Caki2 (cell line): ENCODE measurements at regions not wholly inside any gene's neighbourhood (a gene's known extent, or its start where the extent isn't known, plus 50 kb on each side); places are given as distances from the start of the nearest gene placed in this dataset.

Source experiments
- DNase-seq: peaks from one replicate; pipeline ENCODE4 v3.0.0-alpha.2; 2015; ENCODE audit warnings: low read depth
- in situ Hi-C: cut with HindIII; loops from 2 replicates; pipeline ENCODE4 v1.10.0; 2016; ENCODE audit warnings: low sequenced_read_pairs, low pct_unique_long_range_greater_than_20kb, mixed read lengths

DNA sequence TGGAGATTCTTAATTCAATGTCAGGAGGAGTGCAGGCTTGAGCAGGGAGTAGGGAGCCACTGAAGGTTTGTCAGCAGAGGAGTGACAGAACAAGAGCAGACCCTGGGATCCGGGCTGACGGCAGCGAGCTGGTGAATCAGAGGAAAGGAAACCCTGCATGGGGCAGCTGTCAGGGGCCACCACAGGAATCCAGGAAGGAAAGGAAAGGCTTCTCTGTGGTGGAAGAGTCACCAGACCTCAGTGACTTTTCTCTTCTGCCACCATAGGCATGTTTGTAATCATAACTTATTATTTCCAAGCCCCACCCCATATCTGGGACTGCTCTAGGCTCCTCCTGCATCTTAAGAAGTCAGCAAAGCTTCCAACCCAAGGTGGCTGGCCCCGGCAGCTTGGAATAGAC, 150.9 kb downstream of the BCOR start:
- in situ Hi-C loops = no loop called here
- DNase-seq = peak; percentile 45

DNA sequence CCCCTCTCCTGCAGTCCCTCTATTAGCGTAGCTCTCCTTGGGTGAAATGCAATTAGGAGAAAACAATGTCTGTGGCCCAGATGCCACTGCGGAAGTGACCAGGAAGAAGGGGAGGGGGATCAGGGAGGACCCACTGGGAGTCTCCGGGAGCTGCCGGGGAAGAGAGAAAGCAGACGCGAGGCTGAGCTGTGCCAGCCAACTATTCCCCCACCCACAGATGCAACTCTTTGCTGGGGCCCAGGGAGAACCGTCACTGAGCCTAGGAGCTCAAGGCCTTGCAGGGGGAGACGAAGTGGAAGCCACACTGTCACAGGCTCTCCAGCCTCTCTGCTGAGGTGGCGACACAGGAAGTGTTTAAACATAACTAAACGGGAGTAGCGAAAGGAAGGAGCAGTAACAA, 149.2 kb downstream of the BCOR start:
- DNase-seq = no peak
- in situ Hi-C loops = no loop called here

- DNase-seq = peak; percentile 28
Measured at GRCh38 chrX:39950018-39950688, 147.6 kb downstream of the BCOR start.

GRCh38 chrX:39952989-39953388, 144.8 kb downstream of the BCOR start:
- in situ Hi-C loops = no loop called here
- DNase-seq = peak; percentile 40

More at GRCh38 chrX:39950018-39950688, 147.6 kb downstream of the BCOR start:
- in situ Hi-C loops = no loop called here

- in situ Hi-C loops = no loop called here
- DNase-seq = peak; percentile 80
Measured at GRCh38 chrX:39953879-39954278, 143.9 kb downstream of the BCOR start.

DNA sequence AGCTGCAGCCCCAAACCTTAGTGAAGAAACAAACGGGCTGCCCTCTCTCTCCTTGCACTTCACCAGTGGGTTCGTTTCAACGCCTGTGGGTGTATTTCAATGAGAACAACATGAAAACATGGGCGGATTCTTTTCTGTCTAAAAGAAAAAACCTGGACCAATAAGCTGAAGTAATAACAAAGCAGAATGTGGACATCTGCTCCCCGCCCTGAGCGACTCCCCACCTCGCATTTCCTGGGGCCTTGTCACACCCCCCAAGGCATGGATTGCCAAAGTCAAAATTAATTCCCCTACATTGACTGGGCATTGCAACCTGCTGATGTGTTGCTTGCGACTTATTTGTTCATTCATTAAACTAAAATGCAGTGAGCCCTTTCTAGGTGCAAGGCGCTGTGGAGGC, 142.9 kb downstream of the BCOR start:
- in situ Hi-C loops = no loop called here

DNA sequence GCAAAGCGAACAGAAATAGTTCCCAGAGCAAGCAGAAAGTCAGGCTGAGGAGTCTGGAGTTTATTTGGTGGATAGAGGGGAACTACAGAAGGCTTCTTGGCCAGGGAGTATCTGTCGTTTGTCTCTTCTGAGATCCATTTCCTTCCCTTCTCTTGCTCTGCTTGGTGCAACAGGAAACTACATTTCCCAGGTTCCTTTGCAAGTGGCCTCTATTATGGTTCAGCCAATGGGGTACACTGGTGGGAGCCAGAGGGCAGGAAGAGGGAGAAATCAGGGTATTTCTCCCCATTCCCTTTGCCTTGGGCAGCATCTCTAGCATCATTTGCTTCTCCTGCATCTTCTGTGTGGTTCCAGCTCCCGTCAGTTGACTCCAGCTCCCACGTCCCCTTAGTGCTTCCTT, 142.1 kb downstream of the BCOR start:
- DNase-seq = no peak
- in situ Hi-C loops = no loop called here

More for the DNA sequence above, 142.9 kb downstream of the BCOR start:
- no peak for DNase-seq

DNA sequence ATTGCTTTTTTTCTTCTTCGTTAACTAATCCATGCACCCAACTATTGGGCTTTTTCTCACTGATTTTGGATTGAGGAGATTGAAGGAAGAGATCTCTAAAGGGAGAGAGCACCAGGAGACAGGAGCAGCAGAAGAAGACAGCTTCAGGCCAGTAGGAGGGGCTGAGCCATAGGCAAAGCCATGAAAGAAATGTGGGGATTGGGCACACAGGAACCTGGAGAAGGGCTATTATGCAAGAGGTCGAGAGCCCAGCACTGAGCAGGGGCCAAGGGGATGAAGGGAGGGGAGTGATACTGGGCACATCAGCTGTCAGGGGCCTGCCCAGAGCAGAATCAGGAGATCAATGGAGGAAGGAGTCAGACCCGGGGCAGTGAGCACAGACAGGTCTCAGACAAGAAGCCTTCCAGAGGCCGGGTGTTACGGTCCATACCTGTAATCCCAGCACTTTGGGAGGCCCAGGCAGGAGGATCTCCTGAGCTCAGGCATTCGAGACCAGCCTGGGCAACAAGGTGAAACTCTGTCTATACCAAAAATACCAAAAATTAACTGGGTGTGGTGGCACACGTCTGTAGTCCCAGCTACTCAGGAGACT, 140.9 kb downstream of the BCOR start:
- no peak for DNase-seq
- in situ Hi-C loops = no loop called here

- in situ Hi-C loops = no loop called here
Measured at GRCh38 chrX:39957816-39958566, 139.8 kb downstream of the BCOR start.

GRCh38 chrX:39958850-39959249, 138.9 kb downstream of the BCOR start:
- in situ Hi-C loops = no loop called here

More at GRCh38 chrX:39957816-39958566, 139.8 kb downstream of the BCOR start:
- no peak for DNase-seq

DNA sequence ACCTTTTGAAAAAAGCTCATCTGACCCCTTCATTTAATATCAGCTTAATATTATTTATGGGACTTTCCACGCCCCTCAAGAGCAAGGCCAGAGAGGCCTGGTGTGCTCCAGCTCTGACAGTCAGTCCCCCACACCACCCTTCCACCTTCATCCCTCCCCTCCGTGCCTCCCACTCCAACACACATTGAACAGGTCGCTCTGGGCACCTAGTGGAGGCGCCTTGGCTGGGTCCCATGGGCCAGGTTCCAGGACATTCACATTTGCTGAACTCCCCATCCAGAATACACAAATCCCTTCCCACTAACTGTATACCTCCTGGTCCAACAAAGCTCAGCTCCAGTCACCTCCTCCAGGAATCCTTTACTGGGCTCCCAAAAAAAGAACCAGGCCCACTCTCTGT, 137.5 kb downstream of the BCOR start:
- no peak for DNase-seq
- in situ Hi-C loops = no loop called here

More at GRCh38 chrX:39958850-39959249, 138.9 kb downstream of the BCOR start:
- no peak for DNase-seq

DNA sequence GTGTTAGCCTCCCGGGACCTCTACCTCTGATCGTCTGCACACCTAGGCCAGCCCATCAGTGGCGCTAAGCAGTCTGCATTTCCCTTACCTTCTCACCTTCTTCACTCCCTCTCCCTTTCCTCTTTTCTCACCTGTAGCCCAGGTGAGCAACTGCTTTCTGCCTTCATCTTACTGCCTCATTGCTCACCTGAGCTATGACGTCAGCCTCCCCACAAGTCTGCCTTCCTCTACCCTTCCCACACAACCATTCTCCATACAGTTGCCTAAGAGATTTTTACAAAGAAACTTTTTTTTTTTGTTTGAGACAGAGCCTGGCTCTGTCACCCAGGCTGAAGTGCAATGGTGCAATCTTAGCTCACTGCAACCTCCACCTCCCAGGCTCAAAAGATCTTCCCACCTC, 136.3 kb downstream of the BCOR start:
- DNase-seq = no peak
- in situ Hi-C loops = no loop called here

DNA sequence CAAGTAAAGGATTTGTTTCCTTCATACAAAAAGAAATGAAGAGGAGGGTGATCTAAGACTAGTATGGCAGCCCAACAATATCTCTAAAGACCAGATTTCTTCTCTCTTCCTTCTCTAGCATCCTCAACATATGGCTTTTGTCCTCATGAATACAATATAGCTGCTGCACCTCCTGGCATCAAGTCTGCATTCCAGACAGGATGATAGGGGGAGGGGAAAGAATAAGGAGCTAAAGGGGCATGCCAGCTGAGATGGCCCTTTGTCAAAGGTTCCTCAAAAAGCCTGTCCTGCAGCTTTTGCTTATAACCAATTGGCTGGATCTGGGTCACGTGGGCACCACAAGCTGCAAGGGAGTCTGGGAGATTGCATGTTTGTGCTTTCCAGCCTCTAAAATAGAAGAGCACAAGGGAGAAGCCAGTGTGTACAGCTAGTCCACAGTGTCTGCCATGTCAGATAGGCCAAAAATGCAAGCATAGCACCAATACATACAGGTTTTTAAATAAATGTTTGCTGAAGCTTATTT, 132.6 kb downstream of the BCOR start:
- in situ Hi-C loops = no loop called here
- DNase-seq = no peak

DNA sequence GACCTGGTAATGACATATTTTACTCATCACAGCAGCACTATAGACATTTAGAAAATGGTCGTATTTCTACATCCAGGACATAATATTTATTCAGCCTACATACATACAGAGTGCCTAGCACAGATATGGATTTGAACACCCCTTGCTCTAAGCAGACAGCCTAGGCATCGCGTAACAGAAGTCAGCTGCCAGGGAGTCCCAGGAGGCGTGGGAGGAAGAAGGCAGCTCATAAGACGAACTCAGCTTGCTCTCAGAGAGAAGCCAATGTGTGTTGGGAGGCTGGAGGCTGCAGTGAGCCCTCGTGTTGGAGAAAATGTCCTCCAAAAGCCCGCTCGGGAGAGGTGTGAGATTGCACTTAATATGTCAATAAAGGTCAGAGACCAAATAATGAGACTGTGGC, 131.6 kb downstream of the BCOR start:
- no peak for DNase-seq
- in situ Hi-C loops = no loop called here

DNA sequence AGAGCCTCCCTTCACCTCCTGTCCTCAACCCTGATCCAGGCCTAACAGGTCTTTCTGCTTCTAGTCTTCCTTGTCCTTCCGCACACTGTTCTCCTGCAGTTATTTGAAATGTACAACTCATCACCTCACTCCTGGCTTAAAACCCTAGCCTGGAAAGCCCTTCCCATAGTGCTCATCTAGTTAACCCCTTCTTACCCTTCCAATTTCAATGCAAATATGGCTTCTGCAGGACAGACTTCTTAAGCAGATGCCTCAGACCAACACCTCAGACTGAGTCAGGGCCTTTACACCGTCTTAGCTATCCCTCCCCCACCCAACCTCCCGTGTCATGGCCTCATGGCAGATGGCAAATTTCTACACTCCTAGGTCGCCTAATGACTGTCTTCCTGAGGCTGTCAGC, 130.4 kb downstream of the BCOR start:
- no peak for DNase-seq
- in situ Hi-C loops = no loop called here

- in situ Hi-C loops = no loop called here
- DNase-seq = no peak
Measured at GRCh38 chrX:39969099-39969818, 128.5 kb downstream of the BCOR start.

DNA sequence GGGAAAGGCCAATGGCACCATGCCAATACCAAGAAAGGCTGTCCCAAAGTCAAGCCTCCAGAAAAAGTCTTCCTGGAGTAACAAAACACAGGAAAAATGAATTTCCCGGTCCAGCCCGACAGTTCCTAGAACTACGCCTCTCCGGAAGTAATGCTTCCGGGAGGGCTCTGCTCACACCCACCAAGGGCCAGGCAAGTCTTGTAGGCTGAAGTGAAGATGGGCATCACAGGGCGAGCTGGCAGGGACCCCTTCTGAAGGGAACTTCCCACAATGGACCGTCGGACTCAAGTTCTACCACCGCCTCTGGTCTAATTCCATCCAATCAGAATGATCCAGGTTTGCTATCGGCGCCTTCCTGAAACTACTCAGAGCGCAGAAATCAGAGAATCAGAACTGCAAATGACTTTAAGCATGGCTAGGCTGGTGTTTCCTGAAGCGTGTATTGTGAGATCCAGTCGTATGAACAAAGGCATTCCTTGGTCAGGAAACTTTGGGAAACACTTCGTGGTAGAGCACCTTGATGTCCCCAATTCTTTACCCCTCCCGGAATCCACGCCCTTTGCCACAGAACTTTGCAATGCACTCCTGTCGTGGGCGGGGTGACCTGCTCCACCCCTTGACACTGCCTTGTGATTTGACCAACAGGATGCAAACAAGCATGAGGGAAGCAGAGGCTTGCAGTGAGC, 127.8 kb downstream of the BCOR start:
- DNase-seq = no peak

DNA sequence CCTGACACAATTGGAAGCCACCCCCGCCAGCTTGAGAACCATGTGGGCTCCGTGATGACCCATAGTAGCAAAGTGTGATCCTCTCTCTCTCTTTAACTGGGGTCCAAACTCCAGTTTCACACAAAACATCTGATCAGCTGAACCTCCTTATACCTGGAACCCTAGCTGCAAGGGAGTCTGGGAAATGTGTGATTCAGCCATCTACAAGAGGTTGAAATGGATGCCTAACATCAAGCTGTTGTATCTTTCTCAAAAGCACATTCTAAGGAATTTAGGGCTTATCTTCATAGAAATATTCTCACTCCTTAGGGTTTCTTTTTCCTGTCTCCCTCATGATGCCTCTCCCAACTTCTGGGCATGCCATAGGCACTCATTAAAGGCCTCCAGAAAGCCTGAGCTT, 126.0 kb downstream of the BCOR start:
- DNase-seq = no peak
- in situ Hi-C loops = no loop called here

More for the DNA sequence above, 127.8 kb downstream of the BCOR start:
- in situ Hi-C loops = no loop called here
